ENCODE measurements at regions not wholly inside any gene's neighbourhood (a gene's known extent, or its start where the extent isn't known, plus 50 kb on each side); places are given as distances from the start of the nearest gene placed in this dataset.

DNA sequence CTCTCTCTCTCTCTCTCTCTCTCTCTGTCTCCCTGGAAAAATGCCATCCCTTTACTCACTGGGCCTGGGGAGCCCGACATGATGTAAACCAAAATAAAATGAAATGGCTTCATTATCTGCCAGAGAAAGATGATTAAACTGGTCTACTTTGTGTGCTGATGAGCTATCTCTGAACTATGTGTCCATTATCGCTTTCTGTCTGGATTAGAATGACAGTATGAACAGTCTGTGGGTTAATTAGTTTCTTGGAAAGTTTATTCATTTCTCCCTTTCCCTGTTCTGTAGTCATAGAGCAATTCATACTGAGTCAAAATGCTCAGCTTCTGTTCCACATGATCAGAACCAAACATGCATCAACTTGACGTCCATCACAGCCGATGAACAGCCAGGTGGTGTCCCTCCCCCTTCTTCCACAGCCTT lies 72.4 kb upstream of the KCND3 start:
- no peak overlapping the region for H3K4me3 Mint-ChIP-seq
- intact Hi-C loops (cut with DNase I, micrococcal nuclease): no loop called here
- peaks cover 48% of the 10 kb centered on the region for H3K27me3 Mint-ChIP-seq
- ChIA-PET CTCF (no interaction called here), POLR2A (no interaction called here)
- H3K27ac Mint-ChIP-seq: no peak overlapping the region
- Histone ChIP-seq H3K27me3 (ENCODE audit: control insufficient read depth in 1 of 2, insufficient read depth in 2 of 2, low read length in 2 of 2) (peaks cover 10 to 13% of the 10 kb centered on the region in 2 experiments), H3K9me3 (ENCODE audit: control insufficient read depth in 1 of 2, insufficient read depth in 1 of 2, low read length in 2 of 2) (peaks cover 0 to 4% of the 10 kb centered on the region in 2 experiments), H3K4me3 (ENCODE audit: low read length) (no peak overlapping the region), H3K4me1 (ENCODE audit: insufficient read depth, low read length) (no peaks in the 10 kb centered on the region), H3K27ac (ENCODE audit: low read depth in 1 of 2, low read length in 2 of 2) (no peak overlapping the region), H3K36me3 (ENCODE audit: insufficient read depth, low read length) (no peaks in the 10 kb centered on the region)
- H3K36me3 Mint-ChIP-seq (ENCODE audit: low read depth): no peaks in the 10 kb centered on the region
- TF ChIP-seq, protein P1, sequence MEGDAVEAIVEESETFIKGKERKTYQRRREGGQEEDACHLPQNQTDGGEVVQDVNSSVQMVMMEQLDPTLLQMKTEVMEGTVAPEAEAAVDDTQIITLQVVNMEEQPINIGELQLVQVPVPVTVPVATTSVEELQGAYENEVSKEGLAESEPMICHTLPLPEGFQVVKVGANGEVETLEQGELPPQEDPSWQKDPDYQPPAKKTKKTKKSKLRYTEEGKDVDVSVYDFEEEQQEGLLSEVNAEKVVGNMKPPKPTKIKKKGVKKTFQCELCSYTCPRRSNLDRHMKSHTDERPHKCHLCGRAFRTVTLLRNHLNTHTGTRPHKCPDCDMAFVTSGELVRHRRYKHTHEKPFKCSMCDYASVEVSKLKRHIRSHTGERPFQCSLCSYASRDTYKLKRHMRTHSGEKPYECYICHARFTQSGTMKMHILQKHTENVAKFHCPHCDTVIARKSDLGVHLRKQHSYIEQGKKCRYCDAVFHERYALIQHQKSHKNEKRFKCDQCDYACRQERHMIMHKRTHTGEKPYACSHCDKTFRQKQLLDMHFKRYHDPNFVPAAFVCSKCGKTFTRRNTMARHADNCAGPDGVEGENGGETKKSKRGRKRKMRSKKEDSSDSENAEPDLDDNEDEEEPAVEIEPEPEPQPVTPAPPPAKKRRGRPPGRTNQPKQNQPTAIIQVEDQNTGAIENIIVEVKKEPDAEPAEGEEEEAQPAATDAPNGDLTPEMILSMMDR (IDR thresholded peaks at IDR 0.05): no peak
- no peak for DNase-seq
- H3K9me3 Mint-ChIP-seq: no peaks in the 10 kb centered on the region
- no peaks in the 10 kb centered on the region for H3K4me1 Mint-ChIP-seq (ENCODE audit: low read depth)
- ATAC-seq (ENCODE audit: poor library complexity): no peak

DNA sequence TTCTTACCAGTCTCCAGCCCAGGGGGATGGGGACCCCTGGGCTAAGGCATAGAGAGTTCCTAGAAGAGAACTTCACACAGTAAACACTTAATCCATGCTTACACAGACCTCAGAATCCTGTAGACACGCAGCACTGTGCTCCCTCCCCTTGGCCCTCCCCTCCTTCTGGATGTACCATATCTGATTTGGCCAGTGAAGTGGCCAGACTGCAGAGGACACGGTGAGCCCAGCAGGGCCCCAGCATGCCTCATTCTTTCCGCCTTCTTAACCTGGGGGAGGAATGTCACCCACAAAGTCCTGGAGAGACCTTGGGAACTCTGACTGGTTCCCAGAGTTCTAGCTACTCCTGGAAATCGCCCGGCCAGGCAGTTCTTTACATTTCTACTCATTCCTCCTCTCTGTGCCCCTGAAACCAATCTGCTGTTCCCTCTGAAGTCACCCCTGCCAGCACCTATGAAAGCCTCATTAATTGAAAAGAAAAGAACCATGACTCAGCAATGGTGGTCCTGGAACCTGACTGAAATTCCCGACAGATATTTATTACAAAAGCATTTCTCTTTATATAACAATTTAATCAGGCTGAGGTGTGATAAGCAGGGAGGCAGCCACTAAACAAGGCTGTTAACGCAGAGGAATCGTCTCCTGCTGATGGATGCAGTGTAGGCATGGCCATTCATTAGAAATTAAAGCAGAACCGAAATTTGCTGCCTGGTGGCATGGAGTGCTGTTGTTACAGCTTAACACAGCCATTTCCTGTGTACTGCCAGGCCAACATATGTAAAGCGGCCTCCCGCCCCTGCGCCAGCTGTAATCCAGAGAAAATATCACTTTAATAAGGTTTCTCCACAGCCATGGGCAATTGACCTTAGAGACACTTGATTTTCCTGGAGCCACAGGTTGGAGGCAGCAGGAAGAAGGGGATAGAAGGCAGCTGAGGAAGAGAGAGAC lies 74.6 kb upstream of the KCND3 start:
- ATAC-seq (ENCODE audit: poor library complexity): no peak
- H3K9me3 ChIP-seq (ENCODE audit: control insufficient read depth in 1 of 2, insufficient read depth in 1 of 2, low read length in 2 of 2): peaks cover 0 to 4% of the 10 kb centered on the region in 2 experiments
- H3K36me3 Mint-ChIP-seq (ENCODE audit: low read depth): no peaks in the 10 kb centered on the region
- no peak overlapping the region for H3K27ac Mint-ChIP-seq
- H3K4me3 Mint-ChIP-seq: no peak overlapping the region
- intact Hi-C loops (cut with DNase I, micrococcal nuclease): no loop called here
- H3K4me1 ChIP-seq (ENCODE audit: insufficient read depth, low read length): no peaks in the 10 kb centered on the region
- peaks cover 48% of the 10 kb centered on the region for H3K27me3 Mint-ChIP-seq
- H3K4me1 Mint-ChIP-seq (ENCODE audit: low read depth): no peaks in the 10 kb centered on the region
- TF ChIP-seq, protein P1 (IDR thresholded peaks at IDR 0.05): no peak
- no peaks in the 10 kb centered on the region for H3K36me3 ChIP-seq (ENCODE audit: insufficient read depth, low read length)
- H3K4me3 ChIP-seq (ENCODE audit: low read length): no peak overlapping the region
- POLR2A ChIA-PET: no interaction called here
- no peak for DNase-seq
- no peak overlapping the region for H3K27ac ChIP-seq (ENCODE audit: low read depth in 1 of 2, low read length in 2 of 2)
- H3K9me3 Mint-ChIP-seq: no peaks in the 10 kb centered on the region
- CTCF ChIA-PET: no interaction called here
- peaks cover 13% of the 10 kb centered on the region in 2 experiments for H3K27me3 ChIP-seq (ENCODE audit: control insufficient read depth in 1 of 2, insufficient read depth in 2 of 2, low read length in 2 of 2)

- Mint-ChIP-seq H3K9me3 (no peaks in the 10 kb centered on the region), H3K4me1 (ENCODE audit: low read depth) (no peaks in the 10 kb centered on the region), H3K36me3 (ENCODE audit: low read depth) (no peaks in the 10 kb centered on the region), H3K27me3 (peaks cover 42% of the 10 kb centered on the region), H3K4me3 (no peak overlapping the region), H3K27ac (no peak overlapping the region)
- DNase-seq: no peak
- intact Hi-C loops (cut with DNase I, micrococcal nuclease): no loop called here
- H3K9me3 ChIP-seq (ENCODE audit: control insufficient read depth in 1 of 2, insufficient read depth in 1 of 2, low read length in 2 of 2): peaks cover 0 to 4% of the 10 kb centered on the region in 2 experiments
- ChIA-PET CTCF (no interaction called here), POLR2A (no interaction called here)
- H3K27ac ChIP-seq (ENCODE audit: low read depth in 1 of 2, low read length in 2 of 2): no peak overlapping the region
- peaks cover 12 to 13% of the 10 kb centered on the region in 2 experiments for H3K27me3 ChIP-seq (ENCODE audit: control insufficient read depth in 1 of 2, insufficient read depth in 2 of 2, low read length in 2 of 2)
- no peak for ATAC-seq (ENCODE audit: poor library complexity)
- no peaks in the 10 kb centered on the region for H3K36me3 ChIP-seq (ENCODE audit: insufficient read depth, low read length)
- no peaks in the 10 kb centered on the region for H3K4me1 ChIP-seq (ENCODE audit: insufficient read depth, low read length)
- H3K4me3 ChIP-seq (ENCODE audit: low read length): no peak overlapping the region
- TF ChIP-seq, protein P1 (IDR thresholded peaks at IDR 0.05): no peak
These were observed 78.5 kb upstream of the KCND3 start for GRCh38 chr1:112067989-112068388.
